ENCODE measurements at regions not wholly inside any gene's neighbourhood (a gene's known extent, or its start where the extent isn't known, plus 50 kb on each side); places are given as distances from the start of the nearest gene placed in this dataset.
A peak's percentile ranks its signal among the peaks of the same experiment; 100 is the strongest.

GRCh38 chr9:21672761-21673160, 129.7 kb upstream of the MTAP start:
- DNase-seq: no peak

GRCh38 chr9:21674894-21675293, 127.5 kb upstream of the MTAP start:
- no peak for DNase-seq

GRCh38 chr9:21677387-21677786, 125.0 kb upstream of the MTAP start:
- DNase-seq: no peak

- DNase-seq: no peak
These were observed 124.6 kb upstream of the MTAP start for GRCh38 chr9:21677834-21678233.

- no peak for DNase-seq
These were observed 123.0 kb upstream of the MTAP start for GRCh38 chr9:21679432-21679831.

- no peak for DNase-seq
These were observed 121.8 kb upstream of the MTAP start for GRCh38 chr9:21680590-21680989.

GRCh38 chr9:21681641-21682040, 120.8 kb upstream of the MTAP start:
- DNase-seq: no peak

GRCh38 chr9:21682381-21682780, 120.1 kb upstream of the MTAP start:
- DNase-seq: no peak

GRCh38 chr9:21682981-21683380, 119.5 kb upstream of the MTAP start:
- DNase-seq: peak; percentile 98

GRCh38 chr9:21683484-21684175, 118.8 kb upstream of the MTAP start:
- no peak for DNase-seq

GRCh38 chr9:21684231-21684630, 118.2 kb upstream of the MTAP start:
- DNase-seq: no peak

GRCh38 chr9:21684831-21685362, 117.5 kb upstream of the MTAP start:
- DNase-seq: peak; percentile 20

GRCh38 chr9:21685502-21685901, 116.9 kb upstream of the MTAP start:
- no peak for DNase-seq

GRCh38 chr9:21686738-21687137, 115.7 kb upstream of the MTAP start:
- DNase-seq: no peak

- DNase-seq: no peak
These were observed 115.1 kb upstream of the MTAP start for GRCh38 chr9:21687351-21687750.

GRCh38 chr9:21688108-21689102, 114.0 kb upstream of the MTAP start:
- DNase-seq: peak; percentile 96

- DNase-seq: no peak
These were observed 112.6 kb upstream of the MTAP start for GRCh38 chr9:21689854-21690253.

GRCh38 chr9:21690561-21690960, 111.9 kb upstream of the MTAP start:
- DNase-seq: no peak

GRCh38 chr9:21692390-21692789, 110.0 kb upstream of the MTAP start:
- no peak for DNase-seq

GRCh38 chr9:21694424-21694823, 108.0 kb upstream of the MTAP start:
- no peak for DNase-seq

GRCh38 chr9:21695443-21695842, 107.0 kb upstream of the MTAP start:
- DNase-seq: no peak

GRCh38 chr9:21695874-21696341, 106.5 kb upstream of the MTAP start:
- DNase-seq: no peak

- no peak for DNase-seq
These were observed 106.0 kb upstream of the MTAP start for GRCh38 chr9:21696411-21696871.
